ENCODE measurements at regions not wholly inside any gene's neighbourhood (a gene's known extent, or its start where the extent isn't known, plus 50 kb on each side); places are given as distances from the start of the nearest gene placed in this dataset.

GRCh38 chr5:43852279-43852678, 249.3 kb downstream of the NNT start:
- Mint-ChIP-seq H3K36me3 (no peaks in the 10 kb centered on the region), H3K4me1 (no peaks in the 10 kb centered on the region), H3K27me3 (ENCODE audit: low read depth in 3 of 3) (peaks cover 0 to 2% (median 0%) of the 10 kb centered on the region in 3 donors), H3K9me3 (peaks cover 0 to 11% (median 2%) of the 10 kb centered on the region in 7 donors), H3K27ac (no peak overlapping the region), H3K4me3 (no peak overlapping the region)
- no peaks in the 10 kb centered on the region for H3K4me1 ChIP-seq (ENCODE audit: control insufficient read depth in 1 of 2, insufficient read depth in 2 of 2, low read length in 2 of 2)
- H2AFZ ChIP-seq (ENCODE audit: insufficient read depth, low read depth, low read length, poor library complexity, severe bottlenecking): no peak overlapping the region
- no peak overlapping the region for H3K4me2 ChIP-seq (replicated peaks; ENCODE audit: extremely low read depth, low read length, poor library complexity, severe bottlenecking)
- no peaks in the 10 kb centered on the region for H3K79me2 ChIP-seq (ENCODE audit: insufficient read depth, low read length)
- TF ChIP-seq CTCF (IDR thresholded peaks at IDR 0.05): no peak
- H3K27ac ChIP-seq (ENCODE audit: low read depth in 1 of 2, low read length in 2 of 2): no peak overlapping the region
- no peaks in the 10 kb centered on the region for H4K20me1 ChIP-seq (ENCODE audit: insufficient read depth, low read length)
- intact Hi-C loops (cut with micrococcal nuclease): no loop called here
- no peak overlapping the region for H3K4me3 ChIP-seq (replicated peaks in 1 of 3; ENCODE audit: low read depth in 2 of 3, low read length in 3 of 3)
- 100% methylated on average over 2 of the region's 4 CpGs for WGBS (ENCODE audit: insufficient coverage)
- no peaks in the 10 kb centered on the region for H3K27me3 ChIP-seq (ENCODE audit: control insufficient read depth in 2 of 2, insufficient read depth in 2 of 2, low read length in 2 of 2)
- no peak overlapping the region for H3K9ac ChIP-seq (ENCODE audit: insufficient read depth, low read length, poor library complexity, severe bottlenecking)
- no peaks in the 10 kb centered on the region for H3K36me3 ChIP-seq (replicated peaks in 1 of 2; ENCODE audit: control insufficient read depth in 1 of 2, insufficient read depth in 2 of 2, low read length in 2 of 2)
- no peaks in the 10 kb centered on the region for H3K9me3 ChIP-seq (replicated peaks in 1 of 2; ENCODE audit: control insufficient read depth in 1 of 2, insufficient read depth in 1 of 2, low read length in 2 of 2)
- no peak for DNase-seq

GRCh38 chr5:43851741-43852140, 248.8 kb downstream of the NNT start:
- Histone ChIP-seq H3K4me1 (ENCODE audit: control insufficient read depth in 1 of 2, insufficient read depth in 2 of 2, low read length in 2 of 2) (no peaks in the 10 kb centered on the region), H3K79me2 (ENCODE audit: insufficient read depth, low read length) (no peaks in the 10 kb centered on the region), H3K27ac (ENCODE audit: low read depth in 1 of 2, low read length in 2 of 2) (no peak overlapping the region), H3K4me2 (replicated peaks; ENCODE audit: extremely low read depth, low read length, poor library complexity, severe bottlenecking) (no peak overlapping the region), H3K4me3 (replicated peaks in 1 of 3; ENCODE audit: low read depth in 2 of 3, low read length in 3 of 3) (no peak overlapping the region), H3K9me3 (replicated peaks in 1 of 2; ENCODE audit: control insufficient read depth in 1 of 2, insufficient read depth in 1 of 2, low read length in 2 of 2) (no peaks in the 10 kb centered on the region), H3K27me3 (ENCODE audit: control insufficient read depth in 2 of 2, insufficient read depth in 2 of 2, low read length in 2 of 2) (no peaks in the 10 kb centered on the region), H4K20me1 (ENCODE audit: insufficient read depth, low read length) (no peaks in the 10 kb centered on the region), H2AFZ (ENCODE audit: insufficient read depth, low read depth, low read length, poor library complexity, severe bottlenecking) (no peak overlapping the region), H3K36me3 (replicated peaks in 1 of 2; ENCODE audit: control insufficient read depth in 1 of 2, insufficient read depth in 2 of 2, low read length in 2 of 2) (no peaks in the 10 kb centered on the region), H3K9ac (ENCODE audit: insufficient read depth, low read length, poor library complexity, severe bottlenecking) (no peak overlapping the region)
- H3K36me3 Mint-ChIP-seq: no peaks in the 10 kb centered on the region
- H3K9me3 Mint-ChIP-seq: peaks cover 0 to 11% (median 2%) of the 10 kb centered on the region in 7 donors
- DNase-seq: no peak
- peaks cover 0 to 2% (median 0%) of the 10 kb centered on the region in 3 donors for H3K27me3 Mint-ChIP-seq (ENCODE audit: low read depth in 3 of 3)
- WGBS (ENCODE audit: insufficient coverage): 80% methylated on average over 4 of the region's 7 CpGs
- no peak for TF ChIP-seq CTCF (IDR thresholded peaks at IDR 0.05)
- H3K4me1 Mint-ChIP-seq: no peaks in the 10 kb centered on the region
- H3K4me3 Mint-ChIP-seq: no peak overlapping the region
- no peak overlapping the region for H3K27ac Mint-ChIP-seq
- intact Hi-C loops (cut with micrococcal nuclease): no loop called here
